GM12878 (cell line): ENCODE measurements at regions not wholly inside any gene's neighbourhood (a gene's known extent, or its start where the extent isn't known, plus 50 kb on each side); places are given as distances from the start of the nearest gene placed in this dataset.

Source experiments
- CHD2 ChIP-seq: IDR thresholded peaks from 2 replicates; pipeline ENCODE4 v1.6.1; 2011; ENCODE audit warnings: low read depth, low read length, improper control_type of control experiment, borderline replicate concordance
- EZH2 ChIP-seq: IDR thresholded peaks from 2 replicates; pipeline ENCODE4 v1.6.1; 2012; ENCODE audit warnings: low read depth, mild to moderate bottlenecking, control low read depth, inconsistent platforms, low read length, borderline replicate concordance; ENCODE audit not compliant: control insufficient read depth
- MXI1 ChIP-seq: fragments of 150-350 bp; IDR thresholded peaks from 2 replicates; pipeline ENCODE4 v1.6.1; 2011; ENCODE audit warnings: low read depth, mild to moderate bottlenecking, inconsistent platforms, low read length, improper control_type of control experiment
- NFYB ChIP-seq: IDR thresholded peaks from 2 replicates; pipeline ENCODE4 v1.6.1; 2011; ENCODE audit warnings: low read depth, mild to moderate bottlenecking, low read length, improper control_type of control experiment, moderate library complexity; ENCODE audit not compliant: insufficient read depth
- NRF1 ChIP-seq: conservative IDR thresholded peaks from 2 replicates; pipeline ENCODE4 v1.6.1; 2011; ENCODE audit warnings: mild to moderate bottlenecking, low read depth, low read length, improper control_type of control experiment
- POLR2A ChIP-seq: IDR thresholded peaks from 2 replicates; pipeline ENCODE4 v1.6.1; 2011; ENCODE audit warnings: low read depth, mild to moderate bottlenecking, low read length
- RFX5 ChIP-seq: IDR thresholded peaks from 2 replicates; pipeline ENCODE4 v1.6.1; 2011; ENCODE audit warnings: low read depth, low read length, improper control_type of control experiment
- SRF ChIP-seq, 2 experiments: IDR thresholded peaks; 2 replicates each; pipeline ENCODE4 v1.6.1; 2011; ENCODE audit warnings: low read depth in 2 of 2, low read length in 2 of 2, mild to moderate bottlenecking in 1 of 2, moderate library complexity in 1 of 2
- SUPT20H ChIP-seq: IDR thresholded peaks from 2 replicates; pipeline ENCODE4 v1.6.1; 2011; ENCODE audit warnings: low read depth, mild to moderate bottlenecking, low read length, moderate library complexity, borderline replicate concordance; ENCODE audit not compliant: control insufficient read depth
- TCF7 ChIP-seq: IDR thresholded peaks from 2 replicates; pipeline ENCODE4 v1.6.1; 2014; ENCODE audit warnings: antibody characterized with exemption, borderline replicate concordance
- ZZZ3 ChIP-seq: IDR thresholded peaks from 2 replicates; pipeline ENCODE4 v1.6.1; 2011; ENCODE audit warnings: low read depth; ENCODE audit not compliant: control insufficient read depth, insufficient read length
- TF ChIP-seq, protein P1 (sequence below): fragments of 450-650 bp; IDR thresholded peaks from 2 replicates; pipeline ENCODE4 v1.6.1; 2016; ENCODE audit warnings: mild to moderate bottlenecking, moderate library complexity, borderline replicate concordance
- TF ChIP-seq, protein P2 (sequence below), 3 experiments: IDR thresholded peaks in 2 of 3; conservative IDR thresholded peaks in 1 of 3; 2 replicates each; pipeline ENCODE4 v1.5.1; 2011; ENCODE audit warnings: low read depth in 3 of 3, low read length in 3 of 3, mild to moderate bottlenecking in 3 of 3, control low read depth in 2 of 3, moderate library complexity in 2 of 3, inconsistent platforms in 1 of 3, mixed read lengths in 1 of 3; ENCODE audit not compliant: control insufficient read depth in 2 of 3, insufficient read depth in 1 of 3; ENCODE audit errors: extremely low read depth in 1 of 3
- TF ChIP-seq, protein P3 (sequence below): fragments of 450-650 bp; IDR thresholded peaks from 2 replicates; pipeline ENCODE4 v1.6.1; 2017; ENCODE audit warnings: mild to moderate bottlenecking

DNA sequence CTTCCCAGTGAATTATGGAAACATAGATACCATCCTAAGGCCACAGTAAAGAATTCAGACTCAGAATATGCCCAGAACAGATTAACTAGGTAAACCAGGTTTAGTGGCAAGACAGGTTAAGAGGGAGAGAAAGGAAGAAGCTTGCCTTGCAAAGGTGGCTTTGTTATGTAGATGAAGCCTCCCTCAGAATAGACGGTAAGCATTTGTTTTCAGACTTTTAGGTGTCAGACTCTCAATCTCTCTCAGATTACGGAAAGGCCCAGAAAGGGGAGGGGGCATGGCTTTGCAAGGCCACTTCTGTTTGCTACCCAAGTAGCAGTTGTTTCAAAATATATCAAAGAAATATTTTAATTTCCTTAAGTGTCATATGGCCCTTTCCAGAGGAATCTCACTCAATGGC, 457.1 kb upstream of the BOD1L1 start:
- no peak for TF ChIP-seq POLR2A
- TF ChIP-seq CHD2: no peak
- no peak for TF ChIP-seq ZZZ3
- TF ChIP-seq, protein P1, sequence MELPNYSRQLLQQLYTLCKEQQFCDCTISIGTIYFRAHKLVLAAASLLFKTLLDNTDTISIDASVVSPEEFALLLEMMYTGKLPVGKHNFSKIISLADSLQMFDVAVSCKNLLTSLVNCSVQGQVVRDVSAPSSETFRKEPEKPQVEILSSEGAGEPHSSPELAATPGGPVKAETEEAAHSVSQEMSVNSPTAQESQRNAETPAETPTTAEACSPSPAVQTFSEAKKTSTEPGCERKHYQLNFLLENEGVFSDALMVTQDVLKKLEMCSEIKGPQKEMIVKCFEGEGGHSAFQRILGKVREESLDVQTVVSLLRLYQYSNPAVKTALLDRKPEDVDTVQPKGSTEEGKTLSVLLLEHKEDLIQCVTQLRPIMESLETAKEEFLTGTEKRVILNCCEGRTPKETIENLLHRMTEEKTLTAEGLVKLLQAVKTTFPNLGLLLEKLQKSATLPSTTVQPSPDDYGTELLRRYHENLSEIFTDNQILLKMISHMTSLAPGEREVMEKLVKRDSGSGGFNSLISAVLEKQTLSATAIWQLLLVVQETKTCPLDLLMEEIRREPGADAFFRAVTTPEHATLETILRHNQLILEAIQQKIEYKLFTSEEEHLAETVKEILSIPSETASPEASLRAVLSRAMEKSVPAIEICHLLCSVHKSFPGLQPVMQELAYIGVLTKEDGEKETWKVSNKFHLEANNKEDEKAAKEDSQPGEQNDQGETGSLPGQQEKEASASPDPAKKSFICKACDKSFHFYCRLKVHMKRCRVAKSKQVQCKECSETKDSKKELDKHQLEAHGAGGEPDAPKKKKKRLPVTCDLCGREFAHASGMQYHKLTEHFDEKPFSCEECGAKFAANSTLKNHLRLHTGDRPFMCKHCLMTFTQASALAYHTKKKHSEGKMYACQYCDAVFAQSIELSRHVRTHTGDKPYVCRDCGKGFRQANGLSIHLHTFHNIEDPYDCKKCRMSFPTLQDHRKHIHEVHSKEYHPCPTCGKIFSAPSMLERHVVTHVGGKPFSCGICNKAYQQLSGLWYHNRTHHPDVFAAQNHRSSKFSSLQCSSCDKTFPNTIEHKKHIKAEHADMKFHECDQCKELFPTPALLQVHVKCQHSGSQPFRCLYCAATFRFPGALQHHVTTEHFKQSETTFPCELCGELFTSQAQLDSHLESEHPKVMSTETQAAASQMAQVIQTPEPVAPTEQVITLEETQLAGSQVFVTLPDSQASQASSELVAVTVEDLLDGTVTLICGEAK: no peak
- TF ChIP-seq, protein P2, sequence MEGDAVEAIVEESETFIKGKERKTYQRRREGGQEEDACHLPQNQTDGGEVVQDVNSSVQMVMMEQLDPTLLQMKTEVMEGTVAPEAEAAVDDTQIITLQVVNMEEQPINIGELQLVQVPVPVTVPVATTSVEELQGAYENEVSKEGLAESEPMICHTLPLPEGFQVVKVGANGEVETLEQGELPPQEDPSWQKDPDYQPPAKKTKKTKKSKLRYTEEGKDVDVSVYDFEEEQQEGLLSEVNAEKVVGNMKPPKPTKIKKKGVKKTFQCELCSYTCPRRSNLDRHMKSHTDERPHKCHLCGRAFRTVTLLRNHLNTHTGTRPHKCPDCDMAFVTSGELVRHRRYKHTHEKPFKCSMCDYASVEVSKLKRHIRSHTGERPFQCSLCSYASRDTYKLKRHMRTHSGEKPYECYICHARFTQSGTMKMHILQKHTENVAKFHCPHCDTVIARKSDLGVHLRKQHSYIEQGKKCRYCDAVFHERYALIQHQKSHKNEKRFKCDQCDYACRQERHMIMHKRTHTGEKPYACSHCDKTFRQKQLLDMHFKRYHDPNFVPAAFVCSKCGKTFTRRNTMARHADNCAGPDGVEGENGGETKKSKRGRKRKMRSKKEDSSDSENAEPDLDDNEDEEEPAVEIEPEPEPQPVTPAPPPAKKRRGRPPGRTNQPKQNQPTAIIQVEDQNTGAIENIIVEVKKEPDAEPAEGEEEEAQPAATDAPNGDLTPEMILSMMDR (IDR thresholded peaks at IDR 0.05 in 2 of 3, conservative IDR thresholded peaks at IDR 0.05 in 1 of 3; ENCODE audit: control insufficient read depth in 2 of 3, extremely low read depth in 1 of 3, insufficient read depth in 1 of 3, low read depth in 3 of 3, low read length in 3 of 3): no peak
- no peak for TF ChIP-seq NRF1
- no peak for TF ChIP-seq TCF7
- no peak for TF ChIP-seq RFX5
- TF ChIP-seq EZH2: no peak
- TF ChIP-seq NFYB: no peak
- TF ChIP-seq, protein P3, sequence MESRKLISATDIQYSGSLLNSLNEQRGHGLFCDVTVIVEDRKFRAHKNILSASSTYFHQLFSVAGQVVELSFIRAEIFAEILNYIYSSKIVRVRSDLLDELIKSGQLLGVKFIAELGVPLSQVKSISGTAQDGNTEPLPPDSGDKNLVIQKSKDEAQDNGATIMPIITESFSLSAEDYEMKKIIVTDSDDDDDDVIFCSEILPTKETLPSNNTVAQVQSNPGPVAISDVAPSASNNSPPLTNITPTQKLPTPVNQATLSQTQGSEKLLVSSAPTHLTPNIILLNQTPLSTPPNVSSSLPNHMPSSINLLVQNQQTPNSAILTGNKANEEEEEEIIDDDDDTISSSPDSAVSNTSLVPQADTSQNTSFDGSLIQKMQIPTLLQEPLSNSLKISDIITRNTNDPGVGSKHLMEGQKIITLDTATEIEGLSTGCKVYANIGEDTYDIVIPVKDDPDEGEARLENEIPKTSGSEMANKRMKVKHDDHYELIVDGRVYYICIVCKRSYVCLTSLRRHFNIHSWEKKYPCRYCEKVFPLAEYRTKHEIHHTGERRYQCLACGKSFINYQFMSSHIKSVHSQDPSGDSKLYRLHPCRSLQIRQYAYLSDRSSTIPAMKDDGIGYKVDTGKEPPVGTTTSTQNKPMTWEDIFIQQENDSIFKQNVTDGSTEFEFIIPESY: no peak
- no peak for TF ChIP-seq MXI1
- no peak for TF ChIP-seq SUPT20H
- TF ChIP-seq SRF (IDR thresholded peaks at IDR 0.05; ENCODE audit: low read depth in 2 of 2, low read length in 2 of 2): no peak
